ENCODE measurements at regions not wholly inside any gene's neighbourhood (a gene's known extent, or its start where the extent isn't known, plus 50 kb on each side); places are given as distances from the start of the nearest gene placed in this dataset.

DNA sequence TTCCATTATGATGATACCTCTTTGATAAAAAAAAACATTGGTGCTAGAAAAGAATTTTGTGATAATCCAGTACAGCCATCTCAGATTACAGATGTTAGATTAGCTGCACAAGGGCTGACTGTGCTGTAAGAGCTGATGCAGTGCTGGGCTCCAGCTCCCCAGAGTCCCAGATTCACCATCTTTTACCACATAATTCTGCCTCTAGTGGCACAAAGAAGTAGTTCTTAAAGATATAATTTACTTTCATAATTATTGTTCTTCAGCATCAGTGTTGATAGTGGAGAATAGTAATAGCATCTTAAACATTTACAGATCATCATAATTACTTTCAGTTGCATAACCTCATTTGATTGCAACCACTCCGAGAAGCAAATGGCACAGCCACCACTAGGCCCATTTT, 262.1 kb downstream of the BRINP2 start:
- TF ChIP-seq, protein P1, sequence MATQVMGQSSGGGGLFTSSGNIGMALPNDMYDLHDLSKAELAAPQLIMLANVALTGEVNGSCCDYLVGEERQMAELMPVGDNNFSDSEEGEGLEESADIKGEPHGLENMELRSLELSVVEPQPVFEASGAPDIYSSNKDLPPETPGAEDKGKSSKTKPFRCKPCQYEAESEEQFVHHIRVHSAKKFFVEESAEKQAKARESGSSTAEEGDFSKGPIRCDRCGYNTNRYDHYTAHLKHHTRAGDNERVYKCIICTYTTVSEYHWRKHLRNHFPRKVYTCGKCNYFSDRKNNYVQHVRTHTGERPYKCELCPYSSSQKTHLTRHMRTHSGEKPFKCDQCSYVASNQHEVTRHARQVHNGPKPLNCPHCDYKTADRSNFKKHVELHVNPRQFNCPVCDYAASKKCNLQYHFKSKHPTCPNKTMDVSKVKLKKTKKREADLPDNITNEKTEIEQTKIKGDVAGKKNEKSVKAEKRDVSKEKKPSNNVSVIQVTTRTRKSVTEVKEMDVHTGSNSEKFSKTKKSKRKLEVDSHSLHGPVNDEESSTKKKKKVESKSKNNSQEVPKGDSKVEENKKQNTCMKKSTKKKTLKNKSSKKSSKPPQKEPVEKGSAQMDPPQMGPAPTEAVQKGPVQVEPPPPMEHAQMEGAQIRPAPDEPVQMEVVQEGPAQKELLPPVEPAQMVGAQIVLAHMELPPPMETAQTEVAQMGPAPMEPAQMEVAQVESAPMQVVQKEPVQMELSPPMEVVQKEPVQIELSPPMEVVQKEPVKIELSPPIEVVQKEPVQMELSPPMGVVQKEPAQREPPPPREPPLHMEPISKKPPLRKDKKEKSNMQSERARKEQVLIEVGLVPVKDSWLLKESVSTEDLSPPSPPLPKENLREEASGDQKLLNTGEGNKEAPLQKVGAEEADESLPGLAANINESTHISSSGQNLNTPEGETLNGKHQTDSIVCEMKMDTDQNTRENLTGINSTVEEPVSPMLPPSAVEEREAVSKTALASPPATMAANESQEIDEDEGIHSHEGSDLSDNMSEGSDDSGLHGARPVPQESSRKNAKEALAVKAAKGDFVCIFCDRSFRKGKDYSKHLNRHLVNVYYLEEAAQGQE (IDR thresholded peaks at IDR 0.05; ENCODE audit: borderline replicate concordance) = no peak
- no peak for TF ChIP-seq SMC3 (conservative IDR thresholded peaks at IDR 0.05; ENCODE audit: poor library complexity)
- TF ChIP-seq TAF1 (IDR thresholded peaks at IDR 0.05; ENCODE audit: low read depth) = no peak
- no peak for TF ChIP-seq POLR2AphosphoS5 (IDR thresholded peaks at IDR 0.05)
- TF ChIP-seq, protein P2, sequence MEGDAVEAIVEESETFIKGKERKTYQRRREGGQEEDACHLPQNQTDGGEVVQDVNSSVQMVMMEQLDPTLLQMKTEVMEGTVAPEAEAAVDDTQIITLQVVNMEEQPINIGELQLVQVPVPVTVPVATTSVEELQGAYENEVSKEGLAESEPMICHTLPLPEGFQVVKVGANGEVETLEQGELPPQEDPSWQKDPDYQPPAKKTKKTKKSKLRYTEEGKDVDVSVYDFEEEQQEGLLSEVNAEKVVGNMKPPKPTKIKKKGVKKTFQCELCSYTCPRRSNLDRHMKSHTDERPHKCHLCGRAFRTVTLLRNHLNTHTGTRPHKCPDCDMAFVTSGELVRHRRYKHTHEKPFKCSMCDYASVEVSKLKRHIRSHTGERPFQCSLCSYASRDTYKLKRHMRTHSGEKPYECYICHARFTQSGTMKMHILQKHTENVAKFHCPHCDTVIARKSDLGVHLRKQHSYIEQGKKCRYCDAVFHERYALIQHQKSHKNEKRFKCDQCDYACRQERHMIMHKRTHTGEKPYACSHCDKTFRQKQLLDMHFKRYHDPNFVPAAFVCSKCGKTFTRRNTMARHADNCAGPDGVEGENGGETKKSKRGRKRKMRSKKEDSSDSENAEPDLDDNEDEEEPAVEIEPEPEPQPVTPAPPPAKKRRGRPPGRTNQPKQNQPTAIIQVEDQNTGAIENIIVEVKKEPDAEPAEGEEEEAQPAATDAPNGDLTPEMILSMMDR (IDR thresholded peaks at IDR 0.05; ENCODE audit: poor library complexity, severe bottlenecking) = peak; percentile 25
- TF ChIP-seq EZH2 (IDR thresholded peaks at IDR 0.05; ENCODE audit: borderline replicate concordance, insufficient read depth, low read length, poor library complexity, severe bottlenecking) = no peak
- no peaks in the 10 kb centered on the region for H3K27me3 ChIP-seq (ENCODE audit: insufficient read depth, low read depth, low read length)
- no peak overlapping the region for H2AFZ ChIP-seq (ENCODE audit: low read depth, low read length)
- no peaks in the 10 kb centered on the region for H3K36me3 ChIP-seq (ENCODE audit: insufficient read depth, low read length)
- H3K27ac ChIP-seq (ENCODE audit: low read length) = no peak overlapping the region
- H3K9me2 ChIP-seq (ENCODE audit: insufficient read depth, low read length) = no peaks in the 10 kb centered on the region
- no peak overlapping the region for H3K4me2 ChIP-seq (ENCODE audit: low read length)
- H3K9me3 ChIP-seq (ENCODE audit: low read length) = no peaks in the 10 kb centered on the region
- no peak overlapping the region for H3K4me3 ChIP-seq (ENCODE audit: low read length)
- H3K9ac ChIP-seq (ENCODE audit: low read length) = no peak overlapping the region
- H4K20me1 ChIP-seq (ENCODE audit: insufficient read depth) = no peaks in the 10 kb centered on the region
- H3F3A ChIP-seq (ENCODE audit: insufficient read depth, low read length, poor library complexity, severe bottlenecking) = no peaks in the 10 kb centered on the region
- H3K79me2 ChIP-seq (replicated peaks; ENCODE audit: insufficient read depth, low read length) = no peaks in the 10 kb centered on the region

DNA sequence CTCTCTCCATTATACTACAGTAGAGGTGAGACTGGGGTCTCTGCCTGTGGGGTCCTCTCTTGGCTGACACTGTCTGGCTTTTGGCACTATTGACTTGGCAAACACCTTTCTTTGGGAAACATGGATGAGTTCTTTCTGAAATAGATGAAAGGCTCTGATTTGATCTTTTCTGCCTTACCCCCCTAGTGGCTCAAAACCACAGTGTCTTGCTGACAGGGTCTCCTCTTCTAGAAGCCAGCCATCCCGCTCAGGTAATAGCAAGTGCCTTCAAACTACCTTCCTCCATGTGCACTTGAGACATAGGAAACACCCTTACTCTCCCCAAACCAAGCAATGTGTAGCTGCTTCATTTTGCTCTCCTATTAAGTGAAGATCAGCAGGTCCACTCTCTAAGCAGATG, 260.4 kb downstream of the BRINP2 start:
- Histone ChIP-seq H3K27me3 (ENCODE audit: insufficient read depth, low read depth, low read length) (no peaks in the 10 kb centered on the region), H3F3A (ENCODE audit: insufficient read depth, low read length, poor library complexity, severe bottlenecking) (no peaks in the 10 kb centered on the region), H3K79me2 (replicated peaks; ENCODE audit: insufficient read depth, low read length) (no peaks in the 10 kb centered on the region), H3K4me3 (ENCODE audit: low read length) (no peak overlapping the region), H3K36me3 (ENCODE audit: insufficient read depth, low read length) (no peaks in the 10 kb centered on the region), H3K4me2 (ENCODE audit: low read length) (no peak overlapping the region), H2AFZ (ENCODE audit: low read depth, low read length) (no peak overlapping the region), H3K27ac (ENCODE audit: low read length) (no peak overlapping the region), H3K9ac (ENCODE audit: low read length) (no peak overlapping the region), H4K20me1 (ENCODE audit: insufficient read depth) (no peaks in the 10 kb centered on the region), H3K9me3 (ENCODE audit: low read length) (no peaks in the 10 kb centered on the region), H3K9me2 (ENCODE audit: insufficient read depth, low read length) (no peaks in the 10 kb centered on the region)
- no peak for TF ChIP-seq TAF1 (IDR thresholded peaks at IDR 0.05; ENCODE audit: low read depth)

DNA sequence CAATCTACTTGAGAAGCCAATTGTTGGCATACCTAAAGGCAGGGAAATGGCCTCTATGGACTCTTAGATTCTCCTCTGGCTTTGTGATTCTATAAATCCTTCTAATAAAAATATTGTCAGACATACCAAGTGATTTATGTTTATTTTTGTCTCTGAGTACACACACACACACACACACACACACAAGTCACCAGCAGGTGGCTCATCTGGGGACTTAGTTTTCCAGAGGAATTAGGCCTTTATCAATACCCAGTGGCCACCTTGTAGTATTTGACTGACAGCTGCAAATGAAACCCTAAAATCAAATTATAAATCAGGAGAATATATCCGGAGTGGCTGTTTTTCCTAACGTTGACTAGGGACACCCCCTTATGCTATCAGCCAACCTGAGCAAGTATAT, 258.5 kb downstream of the BRINP2 start:
- Histone ChIP-seq H2AFZ (ENCODE audit: low read depth, low read length) (no peak overlapping the region), H3K79me2 (replicated peaks; ENCODE audit: insufficient read depth, low read length) (no peaks in the 10 kb centered on the region), H3K27ac (ENCODE audit: low read length) (no peak overlapping the region), H3K36me3 (ENCODE audit: insufficient read depth, low read length) (no peaks in the 10 kb centered on the region), H3K4me3 (ENCODE audit: low read length) (no peak overlapping the region), H3F3A (ENCODE audit: insufficient read depth, low read length, poor library complexity, severe bottlenecking) (no peaks in the 10 kb centered on the region), H3K9me2 (ENCODE audit: insufficient read depth, low read length) (no peaks in the 10 kb centered on the region), H3K4me2 (ENCODE audit: low read length) (no peak overlapping the region), H3K27me3 (ENCODE audit: insufficient read depth, low read depth, low read length) (no peaks in the 10 kb centered on the region), H3K9ac (ENCODE audit: low read length) (no peak overlapping the region), H3K9me3 (ENCODE audit: low read length) (no peaks in the 10 kb centered on the region), H4K20me1 (ENCODE audit: insufficient read depth) (no peaks in the 10 kb centered on the region)
- TF ChIP-seq MXI1 (conservative IDR thresholded peaks at IDR 0.05; ENCODE audit: poor library complexity, severe bottlenecking) = no peak
- no peak for TF ChIP-seq TAF1 (IDR thresholded peaks at IDR 0.05; ENCODE audit: low read depth)
- TF ChIP-seq RAD21 (conservative IDR thresholded peaks at IDR 0.05) = no peak
- TF ChIP-seq EZH2 (IDR thresholded peaks at IDR 0.05; ENCODE audit: borderline replicate concordance, insufficient read depth, low read length, poor library complexity, severe bottlenecking) = no peak
- TF ChIP-seq SMC3 (conservative IDR thresholded peaks at IDR 0.05; ENCODE audit: poor library complexity) = no peak
- TF ChIP-seq, protein P2 (IDR thresholded peaks at IDR 0.05; ENCODE audit: poor library complexity, severe bottlenecking) = no peak
- TF ChIP-seq POLR2AphosphoS5 (IDR thresholded peaks at IDR 0.05) = no peak
- TF ChIP-seq, protein P1 (IDR thresholded peaks at IDR 0.05; ENCODE audit: borderline replicate concordance) = no peak
- TF ChIP-seq EP300 (conservative IDR thresholded peaks at IDR 0.05; ENCODE audit: poor library complexity, severe bottlenecking) = no peak
